ENCODE measurements at regions not wholly inside any gene's neighbourhood (a gene's known extent, or its start where the extent isn't known, plus 50 kb on each side); places are given as distances from the start of the nearest gene placed in this dataset.

- DNase-seq (ENCODE audit: extremely low read depth, low read depth) = no peak
- H3K4me3 ChIP-seq (replicated peaks; ENCODE audit: low read depth, low read length) = no peak overlapping the region
- TF ChIP-seq CTCF (IDR thresholded peaks at IDR 0.05; ENCODE audit: low read depth, low read length, missing control alignments) = no peak
Observed at GRCh38 chr6:119612176-119612891, 262.8 kb upstream of the MAN1A1 start.

- no peak for TF ChIP-seq CTCF (IDR thresholded peaks at IDR 0.05; ENCODE audit: low read depth, low read length, missing control alignments)
- DNase-seq (ENCODE audit: extremely low read depth, low read depth) = no peak
- no peak overlapping the region for H3K4me3 ChIP-seq (replicated peaks; ENCODE audit: low read depth, low read length)
Observed at GRCh38 chr6:119610754-119611153, 261.2 kb upstream of the MAN1A1 start.

DNA sequence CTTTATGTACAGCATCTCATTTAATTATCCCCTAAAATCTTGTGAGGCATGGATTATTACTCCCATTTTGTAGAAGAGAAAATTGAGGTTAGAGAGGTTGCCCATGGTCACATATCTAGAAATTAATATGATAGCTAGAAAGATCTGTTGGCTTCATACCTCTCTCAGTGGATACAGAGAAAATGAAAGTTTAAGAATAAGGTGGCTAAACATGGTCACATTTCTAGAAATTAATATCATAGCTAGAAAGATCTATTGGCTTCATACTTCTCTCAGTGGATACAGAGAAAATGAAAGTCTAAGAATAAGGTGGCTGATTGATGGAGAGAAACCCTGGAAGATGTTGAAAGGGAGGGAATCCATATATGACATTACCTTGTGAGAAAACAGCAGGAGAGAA lies 260.7 kb upstream of the MAN1A1 start:
- TF ChIP-seq CTCF (IDR thresholded peaks at IDR 0.05; ENCODE audit: low read depth, low read length, missing control alignments) = no peak
- no peak overlapping the region for H3K4me3 ChIP-seq (replicated peaks; ENCODE audit: low read depth, low read length)
- no peak for DNase-seq (ENCODE audit: extremely low read depth, low read depth)

DNA sequence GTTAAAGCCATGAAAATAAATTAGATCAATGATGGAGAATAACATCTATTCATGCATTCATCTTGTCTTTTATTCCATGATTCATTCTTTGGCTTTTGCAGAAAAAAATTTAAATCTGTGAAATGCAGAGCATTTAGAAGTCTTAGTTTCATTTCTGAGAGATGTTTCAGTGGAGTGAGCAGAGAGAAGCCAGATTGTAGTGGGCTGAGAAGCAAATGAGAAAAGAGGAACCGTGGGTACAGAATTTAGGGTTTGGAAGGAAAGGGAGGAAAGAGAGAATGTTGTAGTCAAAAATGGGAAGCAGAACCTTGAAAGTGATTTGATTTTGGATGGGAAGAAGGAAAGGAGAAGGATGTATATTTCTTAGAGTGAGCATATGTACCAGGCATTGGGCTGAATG lies 260.3 kb upstream of the MAN1A1 start:
- no peak overlapping the region for H3K4me3 ChIP-seq (replicated peaks; ENCODE audit: low read depth, low read length)
- TF ChIP-seq CTCF (IDR thresholded peaks at IDR 0.05; ENCODE audit: low read depth, low read length, missing control alignments) = no peak
- no peak for DNase-seq (ENCODE audit: extremely low read depth, low read depth)

- DNase-seq (ENCODE audit: extremely low read depth, low read depth) = no peak
- TF ChIP-seq CTCF (IDR thresholded peaks at IDR 0.05; ENCODE audit: low read depth, low read length, missing control alignments) = no peak
- no peak overlapping the region for H3K4me3 ChIP-seq (replicated peaks; ENCODE audit: low read depth, low read length)
Observed at GRCh38 chr6:119608994-119609393, 259.4 kb upstream of the MAN1A1 start.

- DNase-seq (ENCODE audit: extremely low read depth, low read depth) = no peak
- TF ChIP-seq CTCF (IDR thresholded peaks at IDR 0.05; ENCODE audit: low read depth, low read length, missing control alignments) = no peak
- no peak overlapping the region for H3K4me3 ChIP-seq (replicated peaks; ENCODE audit: low read depth, low read length)
Observed at GRCh38 chr6:119604124-119604523, 254.6 kb upstream of the MAN1A1 start.

DNA sequence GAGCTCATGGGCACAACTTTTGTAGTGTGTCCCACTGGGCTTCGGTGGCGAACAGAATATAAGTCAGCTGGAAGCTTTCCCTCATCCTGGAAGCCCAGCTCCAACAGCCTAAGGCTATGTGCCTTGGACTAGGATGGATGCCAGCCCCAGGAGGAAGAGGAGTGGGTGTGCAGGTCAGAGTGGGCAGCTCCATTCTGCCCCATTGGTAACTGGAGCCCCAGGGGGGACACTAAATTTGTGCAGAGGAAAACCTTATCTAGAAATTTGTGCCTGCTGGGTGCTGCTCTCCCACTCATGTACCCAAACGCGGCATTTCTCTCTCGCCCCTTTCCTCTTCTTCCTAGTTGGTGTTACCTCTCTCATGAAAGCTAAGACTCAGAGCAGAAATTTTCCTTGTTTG lies 253.9 kb upstream of the MAN1A1 start:
- H3K4me3 ChIP-seq (replicated peaks; ENCODE audit: low read depth, low read length) = no peak overlapping the region
- TF ChIP-seq CTCF (IDR thresholded peaks at IDR 0.05; ENCODE audit: low read depth, low read length, missing control alignments) = no peak
- DNase-seq (ENCODE audit: extremely low read depth, low read depth) = no peak
